Cardiac muscle cell (in vitro differentiated cells and primary cell): ENCODE measurements at regions not wholly inside any gene's neighbourhood (a gene's known extent, or its start where the extent isn't known, plus 50 kb on each side); places are given as distances from the start of the nearest gene placed in this dataset.

Experiments
- DNase-seq, 2 donors: peaks; one replicate each; pipeline versions ENCODE4 v3.0.0 to v3.0.0-alpha.2; 2010 to 2017; ENCODE audit warnings: low read depth in 1 of 2, low spot score in 1 of 2
- H3K27ac ChIP-seq: fragments of 200-600 bp; sonication (generic); 2 replicates; pipeline ENCODE4 v1.5.1; 2016
- H3K27me3 ChIP-seq: fragments of 200-600 bp; sonication (generic); 2 replicates; pipeline ENCODE4 v1.6.0; 2016; ENCODE audit warnings: control low read depth
- H3K36me3 ChIP-seq: fragments of 200-600 bp; sonication (generic); 2 replicates; pipeline ENCODE4 v1.5.1; 2016; ENCODE audit warnings: control low read depth
- H3K4me1 ChIP-seq: fragments of 200-600 bp; sonication (generic); 2 replicates; pipeline ENCODE4 v1.8.1; 2017; ENCODE audit warnings: low read depth, mild to moderate bottlenecking, mixed run types
- H3K4me3 ChIP-seq: fragments of 200-600 bp; sonication (generic); 2 replicates; pipeline ENCODE4 v1.5.1; 2016; ENCODE audit warnings: mild to moderate bottlenecking
- H3K9me3 ChIP-seq: fragments of 200-600 bp; sonication (generic); 2 replicates; pipeline ENCODE4 v1.5.1; 2017; ENCODE audit warnings: low read depth, mild to moderate bottlenecking, control low read depth
- TF ChIP-seq, protein P1 (sequence below): IDR thresholded peaks from 2 replicates; pipeline ENCODE4 v1.5.1; 2012; ENCODE audit warnings: low read depth, mild to moderate bottlenecking, low read length

DNA sequence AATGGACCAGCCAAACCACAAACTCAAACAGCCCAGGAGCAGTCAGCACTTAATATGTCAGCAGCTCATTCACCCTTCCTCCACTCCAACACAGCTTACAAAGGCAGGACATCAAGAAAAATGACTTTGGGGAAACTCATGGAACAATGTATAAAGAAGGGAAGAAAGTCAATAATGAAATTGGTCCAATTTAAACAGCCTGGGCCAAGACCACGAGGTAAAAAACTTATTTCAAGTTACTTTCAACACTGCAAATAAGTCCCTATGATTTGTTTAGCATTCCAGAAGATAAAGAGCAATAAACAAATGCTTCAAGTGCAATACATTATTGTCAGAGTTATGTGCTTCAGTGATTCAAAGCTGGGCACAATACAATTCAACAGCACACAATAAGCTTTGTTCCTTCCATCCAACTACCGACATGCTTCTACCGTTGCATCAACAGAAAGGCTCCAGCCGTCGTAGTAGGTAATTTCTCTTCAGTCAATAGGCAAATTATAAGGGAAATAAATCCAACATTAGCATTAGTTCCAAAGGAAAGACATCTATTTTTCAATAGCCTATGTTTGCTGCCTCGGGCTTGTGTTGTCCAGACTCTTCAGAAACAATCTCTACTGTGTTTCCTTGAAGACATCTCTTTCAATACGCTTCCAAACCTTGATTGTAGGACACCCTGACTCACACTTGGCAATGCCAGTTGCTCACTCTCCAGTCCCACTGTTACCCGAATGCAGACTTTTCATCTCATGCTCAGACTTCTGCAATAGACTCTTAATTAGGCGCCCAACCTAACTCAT lies 225.7 kb downstream of the NUAK1 start:
- DNase-seq = no peak
- H3K36me3 ChIP-seq = no peaks in the 10 kb centered on the region
- H3K4me3 ChIP-seq = no peak overlapping the region
- H3K9me3 ChIP-seq = no peaks in the 10 kb centered on the region
- H3K27ac ChIP-seq = no peak overlapping the region
- H3K27me3 ChIP-seq = no peaks in the 10 kb centered on the region
- no peaks in the 10 kb centered on the region for H3K4me1 ChIP-seq
- TF ChIP-seq, protein P1, sequence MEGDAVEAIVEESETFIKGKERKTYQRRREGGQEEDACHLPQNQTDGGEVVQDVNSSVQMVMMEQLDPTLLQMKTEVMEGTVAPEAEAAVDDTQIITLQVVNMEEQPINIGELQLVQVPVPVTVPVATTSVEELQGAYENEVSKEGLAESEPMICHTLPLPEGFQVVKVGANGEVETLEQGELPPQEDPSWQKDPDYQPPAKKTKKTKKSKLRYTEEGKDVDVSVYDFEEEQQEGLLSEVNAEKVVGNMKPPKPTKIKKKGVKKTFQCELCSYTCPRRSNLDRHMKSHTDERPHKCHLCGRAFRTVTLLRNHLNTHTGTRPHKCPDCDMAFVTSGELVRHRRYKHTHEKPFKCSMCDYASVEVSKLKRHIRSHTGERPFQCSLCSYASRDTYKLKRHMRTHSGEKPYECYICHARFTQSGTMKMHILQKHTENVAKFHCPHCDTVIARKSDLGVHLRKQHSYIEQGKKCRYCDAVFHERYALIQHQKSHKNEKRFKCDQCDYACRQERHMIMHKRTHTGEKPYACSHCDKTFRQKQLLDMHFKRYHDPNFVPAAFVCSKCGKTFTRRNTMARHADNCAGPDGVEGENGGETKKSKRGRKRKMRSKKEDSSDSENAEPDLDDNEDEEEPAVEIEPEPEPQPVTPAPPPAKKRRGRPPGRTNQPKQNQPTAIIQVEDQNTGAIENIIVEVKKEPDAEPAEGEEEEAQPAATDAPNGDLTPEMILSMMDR = no peak

GRCh38 chr12:105915997-105916759 lies 222.6 kb downstream of the NUAK1 start:
- Histone ChIP-seq H3K27me3 (no peaks in the 10 kb centered on the region), H3K4me1 (no peaks in the 10 kb centered on the region), H3K4me3 (no peak overlapping the region), H3K27ac (no peak overlapping the region), H3K36me3 (no peaks in the 10 kb centered on the region), H3K9me3 (no peaks in the 10 kb centered on the region)
- TF ChIP-seq, protein P1 = no peak
- no peak for DNase-seq

- H3K4me1 ChIP-seq = no peaks in the 10 kb centered on the region
- H3K27ac ChIP-seq = no peak overlapping the region
Measured at GRCh38 chr12:105916760-105917039, 222.1 kb downstream of the NUAK1 start.

GRCh38 chr12:105920161-105920684 lies 218.5 kb downstream of the NUAK1 start:
- H3K27ac ChIP-seq = no peak overlapping the region
- H3K9me3 ChIP-seq = no peaks in the 10 kb centered on the region
- TF ChIP-seq, protein P1 = no peak
- H3K27me3 ChIP-seq = no peaks in the 10 kb centered on the region
- no peaks in the 10 kb centered on the region for H3K4me1 ChIP-seq
- no peak overlapping the region for H3K4me3 ChIP-seq
- peak; percentile 18 to 56 for DNase-seq
- H3K36me3 ChIP-seq = no peaks in the 10 kb centered on the region

More at GRCh38 chr12:105916760-105917039, 222.1 kb downstream of the NUAK1 start:
- TF ChIP-seq, protein P1 = no peak
- Histone ChIP-seq H3K4me3 (no peak overlapping the region), H3K9me3 (no peaks in the 10 kb centered on the region), H3K36me3 (no peaks in the 10 kb centered on the region), H3K27me3 (no peaks in the 10 kb centered on the region)
- no peak for DNase-seq

DNA sequence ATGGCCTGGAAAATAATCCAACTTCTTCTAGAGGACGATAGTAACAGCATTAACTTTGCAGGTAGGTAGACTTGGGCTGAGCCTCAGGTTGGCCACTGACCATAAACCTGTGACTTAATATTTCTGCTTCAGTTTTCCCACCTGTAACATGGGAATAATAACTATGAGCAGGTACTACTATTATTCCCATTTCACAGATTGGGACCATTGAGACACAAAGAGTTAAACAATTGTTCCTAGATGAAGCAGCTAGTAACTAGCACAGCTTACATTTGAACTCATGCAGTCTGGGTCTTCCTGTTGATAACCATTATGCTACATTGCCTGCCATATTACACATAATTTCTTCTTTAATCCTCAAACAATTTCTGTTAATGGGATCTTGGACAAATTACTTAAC lies 217.7 kb downstream of the NUAK1 start:
- Histone ChIP-seq H3K4me3 (no peak overlapping the region), H3K36me3 (no peaks in the 10 kb centered on the region), H3K27ac (no peak overlapping the region), H3K4me1 (no peaks in the 10 kb centered on the region), H3K27me3 (no peaks in the 10 kb centered on the region), H3K9me3 (no peaks in the 10 kb centered on the region)
- DNase-seq = no peak
- TF ChIP-seq, protein P1 = no peak
